ENCODE measurements at regions not wholly inside any gene's neighbourhood (a gene's known extent, or its start where the extent isn't known, plus 50 kb on each side); places are given as distances from the start of the nearest gene placed in this dataset.

- TF ChIP-seq CTCF (IDR thresholded peaks at IDR 0.05) (no peak), POLR2A (IDR thresholded peaks at IDR 0.05) (no peak)
Observed at GRCh38 chr12:75742961-75743360, 231.6 kb upstream of the KRR1 start.

All from thyroid gland (tissue), 4 donors.